HL-60 (cell line): ENCODE measurements at regions not wholly inside any gene's neighbourhood (a gene's known extent, or its start where the extent isn't known, plus 50 kb on each side); places are given as distances from the start of the nearest gene placed in this dataset.

Source experiments
- GABPA ChIP-seq: IDR thresholded peaks from 2 replicates; pipeline ENCODE4 v1.6.1; 2012; ENCODE audit warnings: low read depth
- POLR2AphosphoS5 ChIP-seq: IDR thresholded peaks from 2 replicates; pipeline ENCODE4 v1.6.1; 2012; ENCODE audit warnings: low read depth
- REST ChIP-seq: IDR thresholded peaks from 2 replicates; pipeline ENCODE4 v1.6.1; 2012; ENCODE audit warnings: low read depth; ENCODE audit not compliant: insufficient replicate concordance
- TF ChIP-seq, protein P1 (sequence below): IDR thresholded peaks from one replicate; pipeline ENCODE4 v1.5.1; 2011; ENCODE audit warnings: low read length, control low read depth, inconsistent platforms; ENCODE audit not compliant: insufficient read depth

GRCh38 chr5:74352256-74352655, 288.3 kb downstream of the ENC1 start:
- TF ChIP-seq, protein P1, sequence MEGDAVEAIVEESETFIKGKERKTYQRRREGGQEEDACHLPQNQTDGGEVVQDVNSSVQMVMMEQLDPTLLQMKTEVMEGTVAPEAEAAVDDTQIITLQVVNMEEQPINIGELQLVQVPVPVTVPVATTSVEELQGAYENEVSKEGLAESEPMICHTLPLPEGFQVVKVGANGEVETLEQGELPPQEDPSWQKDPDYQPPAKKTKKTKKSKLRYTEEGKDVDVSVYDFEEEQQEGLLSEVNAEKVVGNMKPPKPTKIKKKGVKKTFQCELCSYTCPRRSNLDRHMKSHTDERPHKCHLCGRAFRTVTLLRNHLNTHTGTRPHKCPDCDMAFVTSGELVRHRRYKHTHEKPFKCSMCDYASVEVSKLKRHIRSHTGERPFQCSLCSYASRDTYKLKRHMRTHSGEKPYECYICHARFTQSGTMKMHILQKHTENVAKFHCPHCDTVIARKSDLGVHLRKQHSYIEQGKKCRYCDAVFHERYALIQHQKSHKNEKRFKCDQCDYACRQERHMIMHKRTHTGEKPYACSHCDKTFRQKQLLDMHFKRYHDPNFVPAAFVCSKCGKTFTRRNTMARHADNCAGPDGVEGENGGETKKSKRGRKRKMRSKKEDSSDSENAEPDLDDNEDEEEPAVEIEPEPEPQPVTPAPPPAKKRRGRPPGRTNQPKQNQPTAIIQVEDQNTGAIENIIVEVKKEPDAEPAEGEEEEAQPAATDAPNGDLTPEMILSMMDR: no peak
- TF ChIP-seq POLR2AphosphoS5: no peak
- TF ChIP-seq REST: no peak
- TF ChIP-seq GABPA: no peak
